HG02973 (cell line): ENCODE measurements at regions not wholly inside any gene's neighbourhood (a gene's known extent, or its start where the extent isn't known, plus 50 kb on each side); places are given as distances from the start of the nearest gene placed in this dataset.

Experiments used
- ATAC-seq: cut with Tn5 transposase; IDR thresholded peaks from one replicate; pipeline ENCODE4 v1.9.1; 2021; ENCODE audit warnings: moderate library complexity; ENCODE audit not compliant: unreplicated experiment

DNA sequence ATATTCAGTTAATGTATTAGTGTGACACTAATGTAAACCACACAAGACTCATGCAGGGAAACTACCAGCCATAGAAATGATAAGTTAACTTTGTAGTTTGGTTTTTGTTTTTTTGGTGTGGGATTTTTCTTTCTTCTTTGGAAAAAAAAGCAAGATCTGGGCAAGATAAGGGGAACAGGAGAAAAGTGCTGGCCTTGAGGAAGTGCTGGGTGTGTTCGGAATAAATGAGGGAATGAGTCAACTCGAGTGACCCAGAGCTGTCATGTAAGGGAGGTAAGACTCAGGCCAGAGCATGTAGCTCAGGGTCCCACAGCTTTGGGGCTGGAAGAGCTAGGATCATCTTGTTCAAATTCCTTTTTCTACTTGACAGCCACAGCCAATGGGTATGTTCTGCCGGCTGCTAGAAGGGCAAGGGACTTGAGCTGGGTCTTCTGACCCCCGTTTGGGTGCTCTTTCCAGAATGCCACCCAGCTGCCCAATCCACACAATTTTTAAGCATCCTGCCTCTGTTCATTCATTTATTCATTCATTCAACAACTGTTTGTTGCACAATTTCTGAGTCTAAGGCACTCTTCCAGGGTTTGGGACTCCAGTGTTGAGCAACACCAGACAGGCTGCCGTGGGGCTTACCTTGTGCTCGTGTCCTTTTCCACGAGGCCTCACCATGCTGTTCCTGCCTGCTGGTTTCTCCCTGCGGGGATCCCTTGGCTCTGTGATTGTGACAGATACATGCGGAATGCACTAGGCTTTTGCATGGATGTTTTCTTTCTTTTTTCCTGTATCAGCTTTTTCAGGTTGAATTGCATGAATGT lies 54.5 kb downstream of the CLDN34 start:
- ATAC-seq, result no peak

DNA sequence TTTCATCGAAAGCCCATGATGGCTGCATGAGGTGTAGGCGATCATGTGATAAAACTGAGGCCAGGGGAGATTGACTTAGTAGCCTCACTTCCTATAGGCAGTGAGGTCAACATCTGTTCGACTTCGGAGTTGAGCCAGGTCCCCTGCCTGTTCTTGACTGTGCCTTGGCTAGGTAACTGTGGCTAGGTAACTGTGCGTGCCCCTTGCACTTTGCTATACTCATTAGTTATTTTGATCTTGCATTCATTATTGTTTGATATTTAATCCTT lies 55.0 kb downstream of the CLDN34 start:
- no peak for ATAC-seq

DNA sequence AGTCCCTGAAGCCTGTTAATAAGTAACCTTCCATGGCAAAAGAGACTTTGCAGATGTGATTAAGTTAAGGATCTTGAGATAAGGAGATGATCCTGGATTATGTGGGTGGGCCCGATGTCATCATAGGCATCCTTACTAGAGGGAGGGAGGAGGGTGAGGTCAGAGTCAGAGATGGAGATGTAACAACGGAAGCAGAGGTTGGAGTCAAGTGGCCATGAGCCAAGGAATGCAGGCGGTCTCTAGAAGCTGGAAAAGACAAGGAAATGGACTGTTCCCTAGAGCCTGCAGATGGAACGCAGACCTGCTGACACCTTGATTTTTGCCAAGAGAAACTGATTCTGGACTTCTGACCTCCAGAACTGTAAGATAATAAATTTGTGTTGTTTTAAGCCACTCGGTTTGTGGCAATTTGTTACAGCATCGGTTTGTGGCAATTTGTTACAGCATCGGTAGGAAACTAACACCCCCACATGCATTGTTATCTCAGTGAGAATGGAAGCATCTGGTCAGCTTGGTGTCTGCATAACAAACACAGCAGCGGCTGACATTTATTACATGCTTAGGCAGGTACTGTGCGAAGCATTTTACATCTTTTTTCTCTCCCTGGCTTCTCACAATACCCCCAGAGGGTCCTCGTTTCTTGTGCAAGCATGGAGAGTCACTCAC lies 55.6 kb downstream of the CLDN34 start:
- ATAC-seq, result no peak

DNA sequence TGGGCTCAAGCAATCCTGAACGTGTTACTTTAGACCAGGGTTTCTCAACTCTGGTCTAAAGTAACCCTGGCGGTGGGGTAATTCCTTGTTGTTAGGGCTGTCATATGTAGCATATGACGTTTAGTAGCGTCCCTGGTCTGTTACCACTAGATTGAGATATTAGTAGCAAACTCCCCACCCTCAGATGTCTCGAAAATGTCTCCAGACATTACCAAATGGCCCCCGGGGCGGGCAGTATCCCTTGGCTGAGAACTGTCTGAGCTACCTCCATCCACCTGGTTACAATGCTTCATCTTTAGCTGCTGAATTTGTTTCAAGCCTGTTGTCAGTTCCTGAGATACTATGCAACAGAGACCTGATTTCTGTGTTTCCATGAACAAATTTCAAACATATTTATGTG lies 56.7 kb downstream of the CLDN34 start:
- no peak for ATAC-seq

DNA sequence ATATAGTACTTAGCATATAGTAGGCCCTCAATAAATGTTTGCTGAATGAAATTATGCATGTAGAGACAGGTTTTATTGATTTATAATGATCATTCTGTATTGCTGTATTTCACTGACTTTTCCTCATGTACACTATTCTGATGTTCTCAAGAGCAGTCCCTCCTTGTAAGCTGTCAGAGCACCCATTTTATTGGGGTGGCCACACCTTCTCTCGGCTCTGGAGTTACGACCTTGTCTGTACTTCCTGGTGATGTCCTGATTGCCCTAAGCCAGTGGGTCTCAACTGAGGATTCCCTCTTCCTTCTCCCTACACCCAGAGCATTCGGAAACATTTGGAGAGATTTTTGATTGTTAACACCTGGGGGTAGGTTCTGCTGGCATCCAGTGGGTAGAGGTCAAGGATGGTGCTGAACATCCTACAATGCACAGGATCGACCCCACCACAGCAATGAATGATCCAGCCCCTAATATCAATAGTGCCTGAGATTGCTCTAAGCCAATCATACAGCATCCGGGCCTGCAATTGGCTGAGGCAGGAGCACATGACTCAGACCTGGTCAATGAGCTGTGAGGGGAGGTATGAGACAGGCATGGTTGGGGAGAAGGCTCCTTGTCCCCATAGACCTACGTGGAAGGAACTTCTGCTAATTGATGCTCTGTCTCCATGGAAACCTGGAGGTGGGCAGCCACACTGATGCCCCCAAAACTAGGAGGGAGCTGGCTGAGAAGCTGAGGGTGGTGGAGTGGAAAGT lies 58.8 kb downstream of the CLDN34 start:
- ATAC-seq, result no peak

DNA sequence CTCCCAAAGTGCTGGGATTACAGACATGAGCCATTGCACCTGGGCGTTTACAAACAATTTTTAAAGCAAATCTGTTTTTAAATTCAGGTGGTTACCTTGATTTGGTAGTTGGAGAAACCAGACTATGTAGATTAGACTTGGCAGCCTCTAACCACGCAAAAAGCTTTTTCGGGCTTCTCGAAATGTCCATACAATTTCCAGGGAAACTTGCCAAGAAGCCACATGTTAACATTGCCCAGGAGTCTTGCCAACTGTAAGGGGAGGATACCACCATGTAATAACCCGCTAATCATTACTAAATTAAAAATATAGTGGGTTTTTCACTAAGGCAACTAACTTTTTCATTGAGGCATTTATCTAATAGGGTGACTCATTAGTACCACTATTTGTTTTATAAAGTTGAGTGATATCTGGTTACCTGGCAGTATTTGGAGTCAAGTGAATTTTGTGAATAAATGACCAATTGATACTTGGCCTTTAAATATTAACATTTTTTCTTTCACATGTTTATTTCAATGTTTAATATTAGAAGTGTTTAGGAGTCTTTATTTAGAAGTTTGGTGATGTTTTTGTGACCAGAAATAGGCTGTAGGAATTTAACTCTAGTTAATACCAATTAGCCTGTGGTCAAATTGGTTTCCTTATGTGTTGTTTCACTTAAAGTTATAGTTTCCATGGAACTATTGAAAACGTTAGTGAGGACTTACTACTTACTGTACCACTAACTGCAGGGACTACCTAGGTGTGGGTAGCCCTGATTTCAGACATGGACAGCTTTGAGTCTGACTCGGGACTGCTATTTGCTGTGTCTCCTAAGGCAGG lies 61.3 kb downstream of the CLDN34 start:
- no peak for ATAC-seq

DNA sequence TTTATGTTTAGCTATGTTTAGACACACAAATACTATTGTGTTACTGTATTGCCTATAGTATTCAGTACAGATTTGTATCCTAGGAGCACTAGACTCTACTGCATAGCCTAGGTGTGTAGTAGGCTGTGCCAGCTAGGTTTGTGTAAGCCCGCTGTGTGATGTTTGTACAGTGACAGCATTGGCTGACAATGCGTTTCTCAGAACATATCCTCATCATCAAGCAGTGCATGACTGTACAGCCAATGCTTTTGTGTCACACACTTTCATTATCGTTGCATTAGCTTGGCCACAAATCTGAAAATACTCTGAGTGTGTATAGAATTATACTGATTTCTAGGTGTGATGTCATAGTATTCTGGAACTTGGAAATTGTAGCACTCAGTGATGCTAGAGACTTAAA lies 63.4 kb downstream of the CLDN34 start:
- ATAC-seq, result no peak

DNA sequence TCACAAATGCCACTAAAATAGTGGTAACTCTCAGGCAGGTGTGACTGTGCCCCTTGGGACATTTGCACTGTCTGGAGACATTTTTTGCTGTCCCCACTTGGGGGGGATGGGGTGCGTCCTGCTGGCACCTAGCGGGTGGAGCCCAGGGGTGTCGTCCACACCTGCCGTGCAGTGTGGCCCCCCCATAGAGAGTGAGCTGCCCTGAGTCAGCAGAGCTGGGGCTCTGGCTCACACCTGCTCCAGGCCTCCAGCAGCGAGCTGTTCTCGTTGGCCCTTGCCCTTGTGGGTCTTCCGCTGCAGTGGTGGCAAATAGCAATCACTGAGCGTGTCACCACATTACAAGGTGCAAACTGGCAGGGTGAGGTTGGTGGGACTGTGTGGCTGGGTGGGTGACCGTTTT lies 64.6 kb downstream of the CLDN34 start:
- no peak for ATAC-seq

DNA sequence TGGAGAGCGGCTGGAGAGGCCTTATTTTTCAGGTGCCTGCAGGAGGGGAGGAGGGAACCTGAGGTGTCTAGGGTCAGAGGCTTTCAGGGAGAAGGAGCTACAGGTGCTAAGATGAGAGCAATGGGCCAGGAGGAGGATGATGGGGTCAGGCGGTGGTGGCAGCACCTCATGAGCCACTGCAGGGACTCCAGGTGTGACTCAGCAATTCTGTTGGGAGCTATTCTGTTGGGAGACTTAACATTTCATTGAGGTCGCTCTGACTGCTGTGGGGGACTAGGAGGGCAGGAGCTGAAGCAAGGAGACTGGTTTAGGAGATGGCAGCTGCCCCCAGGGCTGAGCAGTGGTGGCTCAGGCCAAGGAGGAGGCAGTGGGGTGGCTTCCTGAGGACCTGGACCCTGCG lies 65.0 kb downstream of the CLDN34 start:
- no peak for ATAC-seq

DNA sequence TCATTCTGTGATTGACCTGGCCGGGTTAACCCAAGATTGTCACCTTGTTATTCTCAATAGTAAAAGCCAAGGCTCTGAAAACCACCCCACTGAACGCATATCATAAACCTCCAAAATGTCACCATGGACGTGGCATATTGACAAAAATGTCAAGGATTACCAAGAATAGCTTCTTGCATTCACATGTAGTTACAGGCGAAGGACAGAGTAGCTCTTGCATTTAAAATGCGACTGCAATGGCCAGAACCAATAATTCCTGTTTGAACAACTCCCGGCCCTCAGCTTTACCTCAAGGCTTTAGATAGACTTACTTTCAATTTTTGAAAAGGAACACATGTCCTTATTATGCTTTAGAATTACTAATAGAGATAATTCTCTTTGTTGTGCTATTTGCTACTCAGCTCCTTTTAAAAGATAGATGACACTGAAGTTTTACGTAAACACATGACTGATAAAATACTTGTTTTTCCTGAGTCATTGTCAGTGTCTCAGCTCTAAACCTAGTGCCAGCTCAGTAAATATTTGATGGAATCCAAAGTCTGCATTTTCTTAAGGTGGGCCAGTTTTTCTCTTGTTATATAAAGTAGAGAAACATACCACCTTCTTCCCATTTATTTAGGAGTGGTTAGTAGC lies 66.3 kb downstream of the CLDN34 start:
- ATAC-seq, result no peak

DNA sequence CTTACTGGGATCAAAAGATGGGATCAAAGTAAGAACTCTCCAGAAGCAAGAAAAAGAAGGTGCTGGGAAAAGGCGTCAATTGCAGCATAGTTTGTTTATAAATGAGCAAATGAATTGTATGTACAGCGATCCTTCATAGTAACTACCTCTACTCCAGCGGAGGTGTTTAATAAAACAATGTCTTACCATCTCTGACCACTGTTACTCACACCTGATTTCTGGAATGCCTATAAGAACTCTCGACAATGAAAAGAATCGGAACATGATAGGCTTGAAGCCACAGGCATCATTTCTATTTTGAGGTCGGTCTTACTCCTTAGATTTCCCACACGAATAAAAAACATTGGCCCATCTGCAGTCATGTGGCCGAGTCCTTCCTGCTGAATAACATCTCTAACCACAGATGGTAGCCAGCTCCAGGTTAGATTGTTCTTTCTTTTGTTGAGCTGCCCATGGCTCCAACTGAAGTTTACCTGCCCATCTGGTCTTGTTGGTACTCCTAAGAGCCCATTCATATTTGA lies 67.6 kb downstream of the CLDN34 start:
- ATAC-seq, result no peak

DNA sequence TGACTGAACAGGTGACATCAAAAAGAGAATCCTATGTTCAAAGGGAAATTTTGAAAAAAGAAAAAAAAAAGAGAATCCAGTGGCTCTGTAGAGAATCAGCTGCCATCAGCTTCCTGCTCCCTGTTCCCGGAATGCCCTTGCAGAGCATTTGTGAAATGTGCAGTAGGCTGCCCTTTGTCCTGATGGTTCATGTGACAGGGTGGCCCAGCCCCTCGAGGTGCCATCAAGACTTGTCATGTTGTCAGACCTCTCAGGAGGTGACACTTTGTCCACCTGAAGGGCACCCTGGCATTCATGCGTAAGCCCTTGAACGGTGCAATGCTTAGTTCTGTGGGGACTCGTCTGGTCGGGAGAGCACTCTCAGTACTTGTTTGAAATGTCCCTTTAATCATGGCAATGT lies 71.4 kb downstream of the CLDN34 start:
- ATAC-seq, result no peak

DNA sequence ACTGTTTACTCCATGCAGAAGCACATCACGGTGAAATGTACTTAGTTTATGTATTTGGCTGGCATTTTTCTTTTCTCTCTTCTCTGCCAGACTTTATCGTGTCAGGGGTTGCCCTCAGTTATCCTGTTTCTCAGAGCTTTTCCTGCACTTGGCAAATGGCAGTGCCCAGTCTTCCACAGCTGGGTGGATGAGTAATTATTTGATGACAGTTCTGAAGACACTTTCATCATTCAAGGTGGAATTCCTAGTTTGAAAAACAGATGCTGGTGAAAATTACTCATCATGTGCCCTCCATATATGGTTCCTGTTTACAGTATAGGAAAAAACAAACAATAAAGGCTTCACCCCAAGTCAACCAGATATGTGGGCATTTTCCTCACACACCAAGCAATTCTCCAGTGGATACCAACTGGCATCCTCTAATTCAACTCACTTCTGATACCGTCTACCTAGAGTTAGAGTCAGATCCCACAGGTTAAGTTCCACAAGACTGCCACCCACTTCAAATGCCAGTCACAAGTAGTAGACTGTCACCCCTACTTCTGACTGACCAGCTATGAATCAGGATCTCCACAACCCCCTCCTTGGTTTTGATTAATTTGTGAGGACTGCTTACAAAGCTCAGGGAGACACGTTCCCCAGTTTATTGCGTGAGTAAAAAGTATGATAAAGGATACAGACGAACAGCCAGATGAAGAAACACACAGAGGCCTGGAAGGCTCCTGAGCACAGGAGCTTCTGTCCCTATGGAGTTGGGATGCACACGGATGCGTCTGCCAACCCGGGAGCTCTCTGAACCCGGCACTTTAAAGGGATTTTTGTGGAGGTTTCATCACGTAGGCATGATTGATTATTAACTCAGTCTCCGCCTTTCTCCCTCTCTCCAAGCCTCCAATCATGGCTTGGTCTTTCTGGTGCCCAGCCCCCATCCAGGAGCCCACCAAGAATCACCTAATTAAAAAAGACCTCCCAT lies 72.9 kb downstream of the CLDN34 start:
- no peak for ATAC-seq

DNA sequence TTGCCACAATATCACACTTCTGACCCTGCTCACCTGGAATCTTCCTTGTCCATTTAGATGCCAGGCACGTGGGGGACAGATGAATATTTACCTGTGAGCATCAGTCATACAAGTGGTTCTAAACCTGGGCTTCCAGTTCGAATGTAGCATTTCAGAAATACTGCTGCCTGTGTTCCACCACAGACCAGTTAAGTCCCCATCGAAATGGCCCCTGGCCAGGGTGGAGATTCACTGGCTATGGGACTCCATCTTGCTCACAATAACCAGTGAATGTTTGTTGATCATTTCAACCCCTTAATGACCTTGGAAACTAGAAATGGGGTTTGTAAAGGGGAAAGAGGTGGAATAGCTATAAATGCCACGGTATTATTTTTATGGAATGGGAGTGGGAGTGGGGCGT lies 73.8 kb downstream of the CLDN34 start:
- no peak for ATAC-seq

DNA sequence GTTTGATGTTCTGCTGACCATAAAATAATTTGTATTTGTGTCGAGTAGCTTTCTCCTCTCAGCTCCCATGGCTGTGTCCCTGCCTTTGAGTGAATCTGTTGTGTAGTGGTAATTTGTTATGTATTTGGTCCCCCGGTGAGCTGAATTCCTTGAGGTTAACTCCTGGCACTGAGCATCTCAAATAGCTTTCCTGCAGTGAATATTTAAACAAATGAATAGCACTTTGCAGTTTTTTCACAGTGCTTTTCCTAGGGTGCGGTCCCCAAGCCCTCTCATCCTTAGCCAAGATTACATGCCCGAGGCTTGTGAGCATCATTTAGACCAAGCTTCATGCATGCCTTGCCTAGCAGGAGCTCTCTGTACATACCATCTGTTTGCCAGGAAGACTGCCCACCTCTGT lies 74.2 kb downstream of the CLDN34 start:
- ATAC-seq, result no peak

DNA sequence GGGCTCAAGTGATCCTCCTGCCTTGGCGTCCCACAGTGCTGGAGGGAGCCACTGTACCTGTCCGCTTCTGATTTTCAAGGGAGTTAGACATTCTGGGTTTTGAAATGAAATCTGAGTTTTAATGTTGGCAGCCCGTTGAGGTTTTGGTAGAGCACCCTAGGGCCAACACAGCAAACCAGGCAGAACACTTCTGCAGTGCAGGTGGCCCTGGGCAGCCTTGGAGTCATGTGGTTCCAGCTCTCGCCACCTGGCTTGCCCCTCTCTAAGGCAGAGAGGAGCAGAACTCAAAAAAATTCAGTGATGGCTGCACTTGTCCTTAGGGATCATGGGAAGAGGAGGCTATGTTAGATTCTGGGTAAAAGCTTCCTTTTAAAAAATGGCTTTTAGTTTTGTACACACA lies 74.9 kb downstream of the CLDN34 start:
- ATAC-seq, result no peak

DNA sequence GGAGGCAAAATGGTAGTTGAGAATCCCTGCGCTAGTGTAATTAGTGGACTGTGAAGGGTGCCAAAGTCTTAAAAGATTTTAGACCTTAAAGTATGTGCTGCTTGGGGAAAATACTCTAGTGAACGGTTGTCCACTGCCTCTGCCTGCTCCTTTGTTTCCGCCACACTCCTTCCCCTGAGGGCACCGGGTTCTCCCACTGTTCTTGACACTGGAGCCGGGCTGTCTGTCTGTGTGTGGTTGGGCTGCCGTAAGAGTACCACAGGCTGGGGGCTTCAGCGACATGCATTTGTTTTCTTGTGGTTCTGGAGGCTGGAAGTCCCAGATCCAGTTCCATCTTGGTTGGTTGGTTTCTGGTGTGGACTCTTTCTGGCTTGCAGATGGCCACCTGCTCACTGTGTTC lies 76.2 kb downstream of the CLDN34 start:
- ATAC-seq, result no peak

DNA sequence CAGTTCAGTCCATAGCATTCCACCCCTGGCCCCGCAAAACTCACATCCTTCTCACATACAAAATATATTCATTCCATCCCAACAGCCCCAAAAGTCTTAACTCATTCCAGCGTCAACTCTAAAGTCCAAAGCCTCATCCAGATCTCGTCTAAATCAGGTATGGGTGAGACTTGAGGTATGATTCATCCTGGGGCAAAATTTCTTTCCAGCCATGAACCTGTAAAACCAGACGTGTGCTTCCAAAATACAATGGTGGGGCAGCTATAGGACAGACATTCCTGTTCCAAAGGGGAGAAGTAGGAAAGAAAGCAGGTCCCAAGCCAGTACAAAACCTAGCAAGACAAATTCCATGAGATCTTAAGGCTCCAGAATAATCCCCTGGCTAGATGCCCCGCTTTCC lies 76.9 kb downstream of the CLDN34 start:
- ATAC-seq, result no peak

DNA sequence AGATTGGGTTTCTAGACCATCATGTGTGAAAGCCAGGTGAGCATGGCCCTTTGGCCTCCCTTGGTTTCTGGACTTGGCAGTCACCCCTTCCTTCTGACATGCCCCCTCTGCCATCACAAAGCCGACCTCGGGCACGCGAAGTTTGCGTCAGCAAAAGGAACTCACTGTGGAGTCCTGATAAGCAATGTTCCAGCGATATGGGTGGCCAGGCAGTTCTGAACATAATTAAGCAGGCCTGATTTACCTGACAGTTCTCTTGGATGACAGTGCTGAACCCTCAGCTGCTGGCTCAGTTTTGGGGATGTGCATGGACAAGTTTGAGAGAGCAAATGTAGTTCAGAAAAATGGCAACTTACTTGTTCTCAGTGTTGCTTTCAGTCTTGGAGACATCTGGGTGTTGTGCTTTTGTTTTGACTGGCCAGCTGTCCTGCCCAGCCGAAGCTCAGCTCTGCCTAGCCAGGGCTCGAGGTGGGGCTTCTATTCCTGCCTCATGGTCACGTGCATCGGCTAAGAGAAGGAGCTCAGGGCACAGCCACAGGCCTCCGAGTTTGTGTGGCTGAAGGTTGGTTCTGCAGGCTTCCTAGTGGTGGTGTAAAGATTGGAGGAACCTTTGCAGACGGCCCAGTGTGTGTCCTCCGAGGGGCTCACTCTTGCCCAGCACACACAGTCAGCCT lies 78.3 kb downstream of the CLDN34 start:
- no peak for ATAC-seq
